K562 (cell line): ENCODE measurements at regions not wholly inside any gene's neighbourhood (a gene's known extent, or its start where the extent isn't known, plus 50 kb on each side); places are given as distances from the start of the nearest gene placed in this dataset.
A peak's percentile ranks its signal among the peaks of the same experiment; 100 is the strongest.

ENCODE experiments used
- ATAC-seq: fragments of 200-7000 bp; cut with Tn5 transposase; 3 replicates; pipeline ENCODE4 v1.9.1; 2020; ENCODE audit warnings: moderate library complexity
- BruUV-seq: library from RNA; stranded (reverse); fragments of 400-500 nt; replicated peaks from 2 replicates; lab custom pipeline; 2021; lab: Mats Ljungman, UMichigan
- CTCF ChIA-PET: fragments of 300-600 bp; formaldehyde crosslinking; extraction: SDS; loops from one replicate; lab custom pipeline; 2021; ENCODE audit warnings: low intra/inter-chr PET ratio; lab: Yijun Ruan, JAX
- POLR2A ChIA-PET: fragments of 300-600, 350-650 bp; sonication (Branson Sonifier 250); formaldehyde crosslinking; extraction: SDS; loops from one replicate; lab custom pipeline; 2021; ENCODE audit warnings: antibody characterized with exemption, inconsistent platforms; lab: Yijun Ruan, JAX
- DNase-seq, 4 experiments: peaks; one replicate each; pipeline versions ENCODE4 v3.0.0 to v3.0.0-alpha.2; 2011 to 2018; ENCODE audit warnings: low spot score in 3 of 4, mixed read lengths in 3 of 4; ENCODE audit errors: extremely low read depth in 1 of 4
- FAIRE-seq: peaks from 2 replicates; lab custom pipeline; 2011; peaks lifted over from hg19 to GRCh38; lab: Jason Lieb, UNC
- H2AFZ ChIP-seq: 2 replicates; pipeline ENCODE4 v1.6.0; 2011; ENCODE audit warnings: low read depth, low read length, control low read depth, inconsistent platforms
- H3K27ac ChIP-seq: fragments of 200-600 bp; 3 replicates; pipeline ENCODE4 v1.8.0; 2011; ENCODE audit warnings: low read depth, mild to moderate bottlenecking, control low read depth, inconsistent platforms, low read length, moderate library complexity, mixed read lengths; ENCODE audit errors: extremely low read depth
- H3K27me3 ChIP-seq, 2 experiments: fragments of 300-600 bp in 1 of 2; 2 replicates in 1 of 2; 3 replicates in 1 of 2; pipeline versions ENCODE4 v1.6.0 to v1.8.0; 2011; ENCODE audit warnings: inconsistent platforms in 2 of 2, low read length in 2 of 2, mild to moderate bottlenecking in 1 of 2, mixed read lengths in 1 of 2, moderate library complexity in 1 of 2; ENCODE audit not compliant: control insufficient read depth in 2 of 2, insufficient read depth in 2 of 2
- H3K36me3 ChIP-seq: fragments of 300-600 bp; 3 replicates; pipeline ENCODE4 v1.8.0; 2011; ENCODE audit warnings: mild to moderate bottlenecking, low read length, inconsistent platforms; ENCODE audit not compliant: control insufficient read depth, insufficient read depth
- H3K4me1 ChIP-seq, 2 experiments: fragments of 200-600 bp in 1 of 2; replicated peaks in 1 of 2; 2 replicates in 1 of 2; 3 replicates in 1 of 2; pipeline versions ENCODE4 v1.5.1 to v1.8.0; 2011; ENCODE audit warnings: inconsistent platforms in 2 of 2, low read length in 2 of 2, mild to moderate bottlenecking in 1 of 2, mixed read lengths in 1 of 2, moderate library complexity in 1 of 2; ENCODE audit not compliant: control insufficient read depth in 2 of 2, insufficient read depth in 2 of 2
- H3K4me2 ChIP-seq: 2 replicates; pipeline ENCODE4 v1.6.1; 2011; ENCODE audit warnings: low read length, control low read depth, inconsistent platforms, mixed read lengths; ENCODE audit not compliant: insufficient read depth
- H3K4me3 ChIP-seq: fragments of 200-600 bp; sonication (generic), shearing (Covaris generic); 2 replicates; pipeline ENCODE4 v1.5.1; 2016; ENCODE audit warnings: control low read depth, inconsistent platforms
- H3K79me2 ChIP-seq: fragments of 200-600 bp; 3 replicates; pipeline ENCODE4 v1.8.0; 2011; ENCODE audit warnings: low read length, inconsistent platforms; ENCODE audit not compliant: control insufficient read depth, insufficient read depth
- H3K9ac ChIP-seq, 2 experiments: 2 replicates each; pipeline versions ENCODE4 v1.6.0 to v1.6.1; 2011; ENCODE audit warnings: low read depth in 2 of 2, low read length in 2 of 2, control low read depth in 1 of 2, inconsistent platforms in 1 of 2, mild to moderate bottlenecking in 1 of 2, mixed read lengths in 1 of 2; ENCODE audit not compliant: insufficient read depth in 1 of 2
- H3K9me1 ChIP-seq: one replicate; pipeline ENCODE4 v1.6.0; 2011; ENCODE audit warnings: inconsistent platforms, mild to moderate bottlenecking, low read length, moderate library complexity; ENCODE audit not compliant: control insufficient read depth, insufficient read depth
- H3K9me3 ChIP-seq: replicated peaks from 2 replicates; pipeline ENCODE4 v1.5.1; 2011; ENCODE audit warnings: low read depth, low read length, inconsistent platforms; ENCODE audit not compliant: control insufficient read depth, insufficient read depth
- H4K20me1 ChIP-seq: replicated peaks from 2 replicates; pipeline ENCODE4 v1.6.1; 2011; ENCODE audit warnings: low read length, inconsistent platforms, mixed read lengths; ENCODE audit not compliant: control insufficient read depth, insufficient read depth
- ADNP ChIP-seq: fragments of 200-800 bp; sonication (Bioruptor generic); IDR thresholded peaks from 2 replicates; pipeline ENCODE4 v1.6.1; 2016; ENCODE audit warnings: missing genetic modification characterization, missing compliant biosample characterization
- BCOR ChIP-seq: fragments of 450-650 bp; IDR thresholded peaks from 2 replicates; pipeline ENCODE4 v1.6.1; 2016
- CBX1 ChIP-seq: sonication (generic); IDR thresholded peaks from 2 replicates; pipeline ENCODE4 v1.6.1; 2016; ENCODE audit warnings: antibody characterized with exemption, low read depth, mild to moderate bottlenecking
- CBX3 ChIP-seq, 2 experiments: IDR thresholded peaks; 1 replicate in 1 of 2; 2 replicates in 1 of 2; pipeline ENCODE4 v1.6.1; 2012; ENCODE audit warnings: inconsistent platforms in 2 of 2, low read length in 2 of 2, borderline replicate concordance in 1 of 2, control low read depth in 1 of 2
- HDAC1 ChIP-seq, 2 experiments: fragments of 450-650 bp; IDR thresholded peaks; 2 replicates each; pipeline ENCODE4 v1.6.1; 2016 to 2017; ENCODE audit warnings: inconsistent platforms in 1 of 2, mild to moderate bottlenecking in 1 of 2, moderate library complexity in 1 of 2
- HDAC2 ChIP-seq: fragments of 450-650 bp; IDR thresholded peaks from 2 replicates; pipeline ENCODE4 v1.6.1; 2016; ENCODE audit warnings: mild to moderate bottlenecking
- HDGF ChIP-seq: fragments of 450-650 bp; IDR thresholded peaks from 2 replicates; pipeline ENCODE4 v1.6.1; 2016
- KDM1A ChIP-seq, 2 experiments: fragments of 450-650 bp; IDR thresholded peaks; 2 replicates each; pipeline ENCODE4 v1.6.1; 2016; ENCODE audit warnings: mild to moderate bottlenecking in 2 of 2
- NFRKB ChIP-seq: fragments of 450-650 bp; IDR thresholded peaks from 2 replicates; pipeline ENCODE4 v1.6.1; 2016; ENCODE audit warnings: low read depth
- POLR2G ChIP-seq: fragments of 200-400 bp; formaldehyde crosslinking; IDR thresholded peaks from 2 replicates; pipeline ENCODE4 v1.6.1; 2017; ENCODE audit warnings: low read depth, mild to moderate bottlenecking, antibody characterized with exemption, low read length, moderate library complexity
- RBM25 ChIP-seq: fragments of 200-400 bp; formaldehyde crosslinking; IDR thresholded peaks from 2 replicates; pipeline ENCODE4 v1.6.1; 2018; ENCODE audit warnings: low read length, low read depth, moderate library complexity; ENCODE audit not compliant: severe bottlenecking
- RCOR1 ChIP-seq, 2 experiments: IDR thresholded peaks; 2 replicates each; pipeline ENCODE4 v1.6.1; 2012; ENCODE audit warnings: low read depth in 2 of 2, low read length in 2 of 2, borderline replicate concordance in 1 of 2, improper control_type of control experiment in 1 of 2
- SMARCA5 ChIP-seq: fragments of 450-650 bp; IDR thresholded peaks from 2 replicates; pipeline ENCODE4 v1.6.1; 2016
- SNAPC5 ChIP-seq: fragments of 250-450 bp; sonication (Bioruptor Pico); IDR thresholded peaks from 2 replicates; pipeline ENCODE4 v1.8.0; 2021; ENCODE audit warnings: moderate library complexity, mild to moderate bottlenecking, inconsistent platforms
- WHSC1 ChIP-seq: IDR thresholded peaks from one replicate; pipeline ENCODE4 v1.6.1; 2012; ENCODE audit warnings: low read length, control low read depth, inconsistent platforms
- ZBTB1 ChIP-seq: sonication (generic); formaldehyde crosslinking; IDR thresholded peaks from 2 replicates; pipeline ENCODE4 v1.8.1; 2023; ENCODE audit warnings: missing genetic modification reagents, low read depth, mild to moderate bottlenecking, borderline replicate concordance
- ZFP36 ChIP-seq: fragments of 150-350 bp; IDR thresholded peaks from 2 replicates; pipeline ENCODE4 v1.6.1; 2018; ENCODE audit warnings: low read length, low read depth; ENCODE audit not compliant: partially characterized antibody
- WGBS: fragments of 100-300 bp; shearing (Covaris generic); methylation state at CpG from one replicate; pipeline ENCODE4 v1.1.6; 2016; ENCODE audit warnings: low coverage, mixed read lengths; ENCODE audit not compliant: insufficient coverage; ENCODE audit errors: missing lambda C conversion rate; 5-methylcytosine and 5-hydroxymethylcytosine counted together
- in situ Hi-C: fragments of 300-500 bp; cut with MboI; formaldehyde crosslinking; loops from 4 replicates; pipeline ENCODE4 v1.15.0; 2018; ENCODE audit warnings: inconsistent platforms, mixed read lengths
- intact Hi-C: fragments of 100-400 bp; cut with micrococcal nuclease; formaldehyde crosslinking; loops from 2 replicates; pipeline ENCODE4 v1.14.2; 2022

GRCh38 chr5:91312698-91313097 is 70.4 kb downstream of the ARRDC3 start:
- Histone ChIP-seq H2AFZ (no peak overlapping the region), H4K20me1 (0 out of 2 replicates have a peak, but pooled peaks cover 2% of the 10 kb centered on the region), H3K4me2 (peak overlapping the region; percentile 14; the same call in 1 of the 2 replicates), H3K36me3 (no peaks in the 10 kb centered on the region), H3K27me3 (no peaks in the 10 kb centered on the region), H3K27ac (no peak overlapping the region; the same call in 2 of the 3 replicates), H3K9ac (no peak overlapping the region), H3K4me3 (no peak overlapping the region), H3K79me2 (no peaks in the 10 kb centered on the region), H3K9me1 (no peaks in the 10 kb centered on the region), H3K9me3 (no peaks in the 10 kb centered on the region), H3K4me1 (peaks cover 4 to 20% of the 10 kb centered on the region in 2 experiments; a peak in 4 of 5 replicates)
- WGBS, result 9% methylated on average over 1 of the region's 1 CpG
- POLR2A ChIA-PET, result interaction anchor here (0.6 to 1.4 kb wide), 3 partner anchors 8 to 198 kb away, joined by 3 to 4 read pairs (median 4); no protein-coding TSS in a partner anchor
- ATAC-seq (no peak), DNase-seq (no peak), FAIRE-seq (peak; percentile 46)
- CTCF ChIA-PET, result no interaction called here
- no TSS peak for BruUV-seq
- TF ChIP-seq ADNP (tag) (peak; percentile 83), CBX1 (peak; percentile 45; the same call in 1 of the 2 replicates), HDAC2 (peak; percentile 56; the same call in 1 of the 2 replicates), WHSC1 (no peak), POLR2G (no peak), RBM25 (peak; percentile 99), KDM1A (IDR thresholded peaks at IDR 0.05) (peak; percentile 79 to 91), CBX3 (IDR thresholded peaks at IDR 0.05; ENCODE audit: borderline replicate concordance in 1 of 2, low read length in 2 of 2) (0 out of 3 replicates have a peak, but pooled peaks of 1 of the 2 experiments have one; percentile 21), SNAPC5 (no peak), HDGF (0 out of 2 replicates have a peak, but pooled peaks have one; percentile 26), NFRKB (no peak), SMARCA5 (peak; percentile 83; the same call in 1 of the 2 replicates), HDAC1 (IDR thresholded peaks at IDR 0.05) (0 out of 4 replicates have a peak, but pooled peaks of 1 of the 2 experiments have one; percentile 13), BCOR (peak; percentile 95), RCOR1 (IDR thresholded peaks at IDR 0.05; ENCODE audit: borderline replicate concordance in 1 of 2, low read depth in 2 of 2, low read length in 2 of 2) (peak in 1 of 2 experiments; percentile 64; a peak in 1 of 4 replicates), ZFP36 (peak; percentile 86), ZBTB1 (CRISPR knock-in tag) (no peak)
- intact Hi-C loops (no loop called here), in situ Hi-C loops (no loop called here)
